ENCODE measurements at regions not wholly inside any gene's neighbourhood (a gene's known extent, or its start where the extent isn't known, plus 50 kb on each side); places are given as distances from the start of the nearest gene placed in this dataset.
"Not testable (repeated sequence)": the region's sequence is repeated elsewhere in the genome, so short reads cannot be mapped to it uniquely, and the experiment has no call there.

- peaks cover 0 to 4% (median 0%) of the 10 kb centered on the region in 5 experiments for H3K9me3 ChIP-seq (ENCODE audit: control extremely low read depth in 1 of 5, control insufficient read depth in 4 of 5, insufficient read depth in 2 of 5, low read depth in 1 of 5, low read length in 4 of 5)
- H3K4me1 ChIP-seq (ENCODE audit: control extremely low read depth in 1 of 4, control insufficient read depth in 4 of 4, insufficient read depth in 4 of 4, low read length in 3 of 4), result no peaks in the 10 kb centered on the region
- ChIA-PET CTCF (no interaction called here), POLR2A (no interaction called here)
- H3K36me3 ChIP-seq (ENCODE audit: control insufficient read depth in 4 of 4, insufficient read depth in 4 of 4, low read length in 3 of 4), result no peaks in the 10 kb centered on the region
- no peak overlapping the region for H3K27ac ChIP-seq (ENCODE audit: insufficient read depth in 1 of 2, low read depth in 1 of 2, low read length in 2 of 2, poor library complexity in 1 of 2, severe bottlenecking in 2 of 2)
- H3K4me3 ChIP-seq (ENCODE audit: control insufficient read depth in 1 of 7, extremely low read depth in 1 of 7, insufficient read depth in 4 of 7, low read depth in 2 of 7, low read length in 6 of 7), result no peak overlapping the region
- H3K27me3 ChIP-seq (replicated peaks in 2 of 5; ENCODE audit: control insufficient read depth in 4 of 5, insufficient read depth in 5 of 5, low read length in 4 of 5), result no peaks in the 10 kb centered on the region
- DNase-seq, result no peak
- WGBS (ENCODE audit: insufficient coverage), result 0% methylated on average over 2 of the region's 3 CpGs
Observed at GRCh38 chr1:166418344-166418933, 251.6 kb upstream of the FAM78B start.

- H3K4me1 ChIP-seq (ENCODE audit: control extremely low read depth in 1 of 4, control insufficient read depth in 4 of 4, insufficient read depth in 4 of 4, low read length in 3 of 4); H3K4me3 ChIP-seq (ENCODE audit: control insufficient read depth in 1 of 7, extremely low read depth in 1 of 7, insufficient read depth in 4 of 7, low read depth in 2 of 7, low read length in 6 of 7); H3K27me3 ChIP-seq (replicated peaks in 2 of 5; ENCODE audit: control insufficient read depth in 4 of 5, insufficient read depth in 5 of 5, low read length in 4 of 5); H3K36me3 ChIP-seq (ENCODE audit: control insufficient read depth in 4 of 4, insufficient read depth in 4 of 4, low read length in 3 of 4); POLR2A ChIA-PET; H3K27ac ChIP-seq (ENCODE audit: insufficient read depth in 1 of 2, low read depth in 1 of 2, low read length in 2 of 2, poor library complexity in 1 of 2, severe bottlenecking in 2 of 2); DNase-seq; H3K9me3 ChIP-seq (ENCODE audit: control extremely low read depth in 1 of 5, control insufficient read depth in 4 of 5, insufficient read depth in 2 of 5, low read depth in 1 of 5, low read length in 4 of 5); CTCF ChIA-PET: not testable (repeated sequence)
- WGBS (ENCODE audit: insufficient coverage), result 94% methylated on average over 3 of the region's 4 CpGs
Observed at GRCh38 chr1:166422586-166422985, 255.8 kb upstream of the FAM78B start.

- no peak overlapping the region for H3K4me3 ChIP-seq (ENCODE audit: control insufficient read depth in 1 of 7, extremely low read depth in 1 of 7, insufficient read depth in 4 of 7, low read depth in 2 of 7, low read length in 6 of 7)
- no peaks in the 10 kb centered on the region for H3K9me3 ChIP-seq (ENCODE audit: control extremely low read depth in 1 of 5, control insufficient read depth in 4 of 5, insufficient read depth in 2 of 5, low read depth in 1 of 5, low read length in 4 of 5)
- H3K27me3 ChIP-seq (replicated peaks in 2 of 5; ENCODE audit: control insufficient read depth in 4 of 5, insufficient read depth in 5 of 5, low read length in 4 of 5), result no peaks in the 10 kb centered on the region
- DNase-seq, result peak in 2 of 3 donors; percentile 3 to 15
- H3K36me3 ChIP-seq (ENCODE audit: control insufficient read depth in 4 of 4, insufficient read depth in 4 of 4, low read length in 3 of 4), result no peaks in the 10 kb centered on the region
- CTCF ChIA-PET, result interaction anchor here (1.1 to 1.8 kb wide), 2 partner anchors 490 to 504 kb away, joined by 3 to 7 read pairs; no protein-coding TSS in a partner anchor
- H3K27ac ChIP-seq (ENCODE audit: insufficient read depth in 1 of 2, low read depth in 1 of 2, low read length in 2 of 2, poor library complexity in 1 of 2, severe bottlenecking in 2 of 2), result no peak overlapping the region
- no peaks in the 10 kb centered on the region for H3K4me1 ChIP-seq (ENCODE audit: control extremely low read depth in 1 of 4, control insufficient read depth in 4 of 4, insufficient read depth in 4 of 4, low read length in 3 of 4)
- no CpG with 5 or more reads among the region's 2 CpGs for WGBS (ENCODE audit: insufficient coverage)
- POLR2A ChIA-PET, result no interaction called here
Observed at GRCh38 chr1:166432655-166433054, 265.9 kb upstream of the FAM78B start.

- not testable (repeated sequence) for H3K27ac ChIP-seq (ENCODE audit: insufficient read depth in 1 of 2, low read depth in 1 of 2, low read length in 2 of 2, poor library complexity in 1 of 2, severe bottlenecking in 2 of 2); H3K4me1 ChIP-seq (ENCODE audit: control extremely low read depth in 1 of 4, control insufficient read depth in 4 of 4, insufficient read depth in 4 of 4, low read length in 3 of 4); H3K4me3 ChIP-seq (ENCODE audit: control insufficient read depth in 1 of 7, extremely low read depth in 1 of 7, insufficient read depth in 4 of 7, low read depth in 2 of 7, low read length in 6 of 7); H3K9me3 ChIP-seq (ENCODE audit: control extremely low read depth in 1 of 5, control insufficient read depth in 4 of 5, insufficient read depth in 2 of 5, low read depth in 1 of 5, low read length in 4 of 5); H3K36me3 ChIP-seq (ENCODE audit: control insufficient read depth in 4 of 4, insufficient read depth in 4 of 4, low read length in 3 of 4); H3K27me3 ChIP-seq (replicated peaks in 2 of 5; ENCODE audit: control insufficient read depth in 4 of 5, insufficient read depth in 5 of 5, low read length in 4 of 5)
- CTCF ChIA-PET, result interaction anchor here (1.8 to 2.6 kb wide), 2 partner anchors 505 kb away, joined by 7 to 8 read pairs; no protein-coding TSS in a partner anchor
- 5% methylated on average over 2 of the region's 7 CpGs for WGBS (ENCODE audit: insufficient coverage)
- POLR2A ChIA-PET, result interaction anchor here (0.6 kb wide), 1 partner anchor 200 kb away, joined by 3 read pairs; no protein-coding TSS in a partner anchor
- DNase-seq, result peak; percentile 25 to 47 (median 45)
Observed at GRCh38 chr1:166433404-166434304, 266.9 kb upstream of the FAM78B start.

GRCh38 chr1:166457700-166458099, 290.9 kb upstream of the FAM78B start:
- ChIA-PET POLR2A (no interaction called here), CTCF (no interaction called here)
- H3K36me3 ChIP-seq (ENCODE audit: control insufficient read depth in 4 of 4, insufficient read depth in 4 of 4, low read length in 3 of 4), result no peaks in the 10 kb centered on the region

GRCh38 chr1:166464333-166464732, 297.5 kb upstream of the FAM78B start:
- POLR2A ChIA-PET, result no interaction called here
- Histone ChIP-seq H3K4me1 (ENCODE audit: control extremely low read depth in 1 of 4, control insufficient read depth in 4 of 4, insufficient read depth in 4 of 4, low read length in 3 of 4) (no peaks in the 10 kb centered on the region), H3K36me3 (ENCODE audit: control insufficient read depth in 4 of 4, insufficient read depth in 4 of 4, low read length in 3 of 4) (no peaks in the 10 kb centered on the region), H3K27me3 (replicated peaks in 2 of 5; ENCODE audit: control insufficient read depth in 4 of 5, insufficient read depth in 5 of 5, low read length in 4 of 5) (no peaks in the 10 kb centered on the region), H3K27ac (ENCODE audit: insufficient read depth in 1 of 2, low read depth in 1 of 2, low read length in 2 of 2, poor library complexity in 1 of 2, severe bottlenecking in 2 of 2) (no peak overlapping the region), H3K9me3 (ENCODE audit: control extremely low read depth in 1 of 5, control insufficient read depth in 4 of 5, insufficient read depth in 2 of 5, low read depth in 1 of 5, low read length in 4 of 5) (peaks cover 0 to 14% (median 3%) of the 10 kb centered on the region in 5 experiments), H3K4me3 (ENCODE audit: control insufficient read depth in 1 of 7, extremely low read depth in 1 of 7, insufficient read depth in 4 of 7, low read depth in 2 of 7, low read length in 6 of 7) (no peak overlapping the region)
- CTCF ChIA-PET, result interaction anchor here (1.1 kb wide), 1 partner anchor 14 kb away, joined by 3 read pairs; no protein-coding TSS in a partner anchor
- WGBS (ENCODE audit: insufficient coverage), result 100% methylated on average over 1 of the region's 1 CpG
- no peak for DNase-seq

More at GRCh38 chr1:166457700-166458099, 290.9 kb upstream of the FAM78B start:
- Histone ChIP-seq H3K9me3 (ENCODE audit: control extremely low read depth in 1 of 5, control insufficient read depth in 4 of 5, insufficient read depth in 2 of 5, low read depth in 1 of 5, low read length in 4 of 5) (no peaks in the 10 kb centered on the region), H3K4me3 (ENCODE audit: control insufficient read depth in 1 of 7, extremely low read depth in 1 of 7, insufficient read depth in 4 of 7, low read depth in 2 of 7, low read length in 6 of 7) (no peak overlapping the region), H3K27ac (ENCODE audit: insufficient read depth in 1 of 2, low read depth in 1 of 2, low read length in 2 of 2, poor library complexity in 1 of 2, severe bottlenecking in 2 of 2) (no peak overlapping the region), H3K27me3 (replicated peaks in 2 of 5; ENCODE audit: control insufficient read depth in 4 of 5, insufficient read depth in 5 of 5, low read length in 4 of 5) (peaks cover 0 to 2% (median 0%) of the 10 kb centered on the region in 5 experiments), H3K4me1 (ENCODE audit: control extremely low read depth in 1 of 4, control insufficient read depth in 4 of 4, insufficient read depth in 4 of 4, low read length in 3 of 4) (no peaks in the 10 kb centered on the region)
- DNase-seq, result no peak
- 100% methylated on average over 1 of the region's 2 CpGs for WGBS (ENCODE audit: insufficient coverage)

GRCh38 chr1:166470014-166470413, 303.2 kb upstream of the FAM78B start:
- H3K4me1 ChIP-seq (ENCODE audit: control extremely low read depth in 1 of 4, control insufficient read depth in 4 of 4, insufficient read depth in 4 of 4, low read length in 3 of 4), result no peaks in the 10 kb centered on the region
- ChIA-PET CTCF (interaction anchor here (1.7 kb wide), 1 partner anchor 8 kb away, joined by 5 read pairs; no protein-coding TSS in a partner anchor), POLR2A (no interaction called here)
- H3K36me3 ChIP-seq (ENCODE audit: control insufficient read depth in 4 of 4, insufficient read depth in 4 of 4, low read length in 3 of 4), result no peaks in the 10 kb centered on the region
- no peak overlapping the region for H3K27ac ChIP-seq (ENCODE audit: insufficient read depth in 1 of 2, low read depth in 1 of 2, low read length in 2 of 2, poor library complexity in 1 of 2, severe bottlenecking in 2 of 2)
- peaks cover 0 to 7% (median 2%) of the 10 kb centered on the region in 5 experiments for H3K9me3 ChIP-seq (ENCODE audit: control extremely low read depth in 1 of 5, control insufficient read depth in 4 of 5, insufficient read depth in 2 of 5, low read depth in 1 of 5, low read length in 4 of 5)
- no peak overlapping the region for H3K4me3 ChIP-seq (ENCODE audit: control insufficient read depth in 1 of 7, extremely low read depth in 1 of 7, insufficient read depth in 4 of 7, low read depth in 2 of 7, low read length in 6 of 7)
- H3K27me3 ChIP-seq (replicated peaks in 2 of 5; ENCODE audit: control insufficient read depth in 4 of 5, insufficient read depth in 5 of 5, low read length in 4 of 5), result peaks cover 0 to 3% (median 0%) of the 10 kb centered on the region in 5 experiments
- no CpG with 5 or more reads among the region's 2 CpGs for WGBS (ENCODE audit: insufficient coverage)
- DNase-seq, result no peak
